ENCODE measurements at regions not wholly inside any gene's neighbourhood (a gene's known extent, or its start where the extent isn't known, plus 50 kb on each side); places are given as distances from the start of the nearest gene placed in this dataset.

GRCh38 chr3:102079809-102080197 lies 230.5 kb downstream of the NFKBIZ start:
- no peak for DNase-seq
- no peaks in the 10 kb centered on the region for H3K36me3 Mint-ChIP-seq (ENCODE audit: unreplicated experiment)
- H3K4me1 Mint-ChIP-seq (ENCODE audit: low read depth, unreplicated experiment): no peaks in the 10 kb centered on the region
- H3K27ac Mint-ChIP-seq (ENCODE audit: unreplicated experiment): no peak overlapping the region
- no peaks in the 10 kb centered on the region for H3K9me3 Mint-ChIP-seq (ENCODE audit: unreplicated experiment)
- no peak overlapping the region for H3K4me3 Mint-ChIP-seq (ENCODE audit: unreplicated experiment)
- TF ChIP-seq, protein P1, sequence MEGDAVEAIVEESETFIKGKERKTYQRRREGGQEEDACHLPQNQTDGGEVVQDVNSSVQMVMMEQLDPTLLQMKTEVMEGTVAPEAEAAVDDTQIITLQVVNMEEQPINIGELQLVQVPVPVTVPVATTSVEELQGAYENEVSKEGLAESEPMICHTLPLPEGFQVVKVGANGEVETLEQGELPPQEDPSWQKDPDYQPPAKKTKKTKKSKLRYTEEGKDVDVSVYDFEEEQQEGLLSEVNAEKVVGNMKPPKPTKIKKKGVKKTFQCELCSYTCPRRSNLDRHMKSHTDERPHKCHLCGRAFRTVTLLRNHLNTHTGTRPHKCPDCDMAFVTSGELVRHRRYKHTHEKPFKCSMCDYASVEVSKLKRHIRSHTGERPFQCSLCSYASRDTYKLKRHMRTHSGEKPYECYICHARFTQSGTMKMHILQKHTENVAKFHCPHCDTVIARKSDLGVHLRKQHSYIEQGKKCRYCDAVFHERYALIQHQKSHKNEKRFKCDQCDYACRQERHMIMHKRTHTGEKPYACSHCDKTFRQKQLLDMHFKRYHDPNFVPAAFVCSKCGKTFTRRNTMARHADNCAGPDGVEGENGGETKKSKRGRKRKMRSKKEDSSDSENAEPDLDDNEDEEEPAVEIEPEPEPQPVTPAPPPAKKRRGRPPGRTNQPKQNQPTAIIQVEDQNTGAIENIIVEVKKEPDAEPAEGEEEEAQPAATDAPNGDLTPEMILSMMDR (IDR thresholded peaks at IDR 0.05; ENCODE audit: partially characterized antibody, unreplicated experiment): no peak
- peaks cover 2% of the 10 kb centered on the region for H3K27me3 Mint-ChIP-seq (ENCODE audit: unreplicated experiment)

DNA sequence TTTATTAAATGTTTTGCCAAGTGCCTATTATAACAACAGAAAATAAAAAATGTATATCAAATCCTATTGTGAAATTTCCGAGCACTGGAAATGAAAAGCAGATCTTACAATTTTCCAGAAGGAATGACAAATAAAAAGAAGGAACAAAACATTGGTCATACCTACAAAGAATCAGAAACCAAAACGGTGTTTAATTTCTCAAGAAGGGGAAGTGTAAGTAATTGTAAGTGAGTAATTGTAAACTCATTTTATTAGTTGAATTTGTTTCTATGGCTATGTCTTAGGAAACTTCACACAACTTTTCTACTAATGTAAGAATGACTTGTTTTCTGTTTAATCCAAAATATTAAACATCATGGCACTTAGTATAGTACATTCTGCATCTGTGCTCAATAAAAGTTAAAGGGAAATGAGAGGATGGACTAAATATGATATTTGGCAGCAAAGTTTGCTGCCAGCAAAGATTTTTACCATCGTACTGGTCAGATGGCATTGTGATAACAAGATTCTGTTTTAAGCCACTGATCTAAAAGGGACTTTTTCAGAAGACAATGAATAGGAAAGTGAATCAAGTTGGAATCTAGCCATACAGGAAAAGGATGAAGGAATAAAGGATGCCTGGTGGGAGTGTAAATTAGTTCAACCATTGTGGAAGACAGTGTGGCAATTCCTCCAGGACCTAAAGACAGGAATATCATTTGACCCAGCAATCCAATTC lies 232.4 kb downstream of the NFKBIZ start:
- no peaks in the 10 kb centered on the region for H3K4me1 Mint-ChIP-seq (ENCODE audit: low read depth, unreplicated experiment)
- H3K36me3 Mint-ChIP-seq (ENCODE audit: unreplicated experiment): no peaks in the 10 kb centered on the region
- no peak overlapping the region for H3K4me3 Mint-ChIP-seq (ENCODE audit: unreplicated experiment)
- no peaks in the 10 kb centered on the region for H3K9me3 Mint-ChIP-seq (ENCODE audit: unreplicated experiment)
- TF ChIP-seq, protein P1 (IDR thresholded peaks at IDR 0.05; ENCODE audit: partially characterized antibody, unreplicated experiment): no peak
- peaks cover 2% of the 10 kb centered on the region for H3K27me3 Mint-ChIP-seq (ENCODE audit: unreplicated experiment)
- DNase-seq: no peak
- H3K27ac Mint-ChIP-seq (ENCODE audit: unreplicated experiment): no peak overlapping the region

- H3K4me1 Mint-ChIP-seq (ENCODE audit: low read depth, unreplicated experiment): no peaks in the 10 kb centered on the region
- H3K27ac Mint-ChIP-seq (ENCODE audit: unreplicated experiment): no peak overlapping the region
- no peaks in the 10 kb centered on the region for H3K36me3 Mint-ChIP-seq (ENCODE audit: unreplicated experiment)
- TF ChIP-seq, protein P1 (IDR thresholded peaks at IDR 0.05; ENCODE audit: partially characterized antibody, unreplicated experiment): no peak
- H3K4me3 Mint-ChIP-seq (ENCODE audit: unreplicated experiment): no peak overlapping the region
- H3K9me3 Mint-ChIP-seq (ENCODE audit: unreplicated experiment): no peaks in the 10 kb centered on the region
- DNase-seq: no peak
- peaks cover 2% of the 10 kb centered on the region for H3K27me3 Mint-ChIP-seq (ENCODE audit: unreplicated experiment)
These were observed 234.2 kb downstream of the NFKBIZ start for GRCh38 chr3:102083473-102083872.

DNA sequence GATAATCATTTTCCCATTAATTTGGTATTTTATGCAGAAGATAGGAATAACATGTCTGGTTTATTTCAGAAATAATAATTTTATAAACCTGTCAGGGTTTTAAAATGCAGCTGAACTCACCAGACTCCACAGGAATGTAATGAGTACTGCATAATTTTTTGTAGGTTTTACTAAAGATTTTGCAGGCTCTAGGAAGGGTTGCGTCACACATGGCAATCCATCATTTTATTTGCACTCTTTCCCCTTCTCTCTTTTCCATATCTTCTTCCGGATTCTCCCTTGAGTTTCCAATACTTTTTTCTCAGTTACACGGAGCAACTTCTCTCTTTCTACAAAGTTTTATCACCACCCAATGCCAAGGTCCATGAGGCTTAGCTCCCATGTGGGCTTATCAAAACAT lies 234.7 kb downstream of the NFKBIZ start:
- no peaks in the 10 kb centered on the region for H3K36me3 Mint-ChIP-seq (ENCODE audit: unreplicated experiment)
- no peak for DNase-seq
- H3K27ac Mint-ChIP-seq (ENCODE audit: unreplicated experiment): no peak overlapping the region
- no peak overlapping the region for H3K4me3 Mint-ChIP-seq (ENCODE audit: unreplicated experiment)
- H3K27me3 Mint-ChIP-seq (ENCODE audit: unreplicated experiment): peaks cover 2% of the 10 kb centered on the region
- TF ChIP-seq, protein P1 (IDR thresholded peaks at IDR 0.05; ENCODE audit: partially characterized antibody, unreplicated experiment): no peak
- H3K9me3 Mint-ChIP-seq (ENCODE audit: unreplicated experiment): no peaks in the 10 kb centered on the region
- no peaks in the 10 kb centered on the region for H3K4me1 Mint-ChIP-seq (ENCODE audit: low read depth, unreplicated experiment)

DNA sequence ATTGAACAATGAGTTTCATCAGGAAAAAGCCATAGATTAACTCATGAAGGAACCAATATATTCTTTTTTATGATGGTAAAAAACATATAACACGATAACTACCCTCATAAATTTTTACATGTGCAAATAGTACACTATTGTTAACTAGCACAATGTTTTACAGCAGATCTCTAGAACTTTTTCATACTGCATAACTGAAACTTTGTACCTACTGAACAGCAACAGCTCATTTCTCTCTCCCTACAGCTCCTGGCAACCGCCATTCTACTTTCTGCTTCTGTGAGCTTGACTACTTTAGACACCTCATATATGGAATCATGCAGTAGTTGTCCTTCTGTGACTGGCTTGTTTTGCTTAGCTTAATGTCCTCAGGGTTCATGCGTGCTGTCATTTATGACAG lies 235.4 kb downstream of the NFKBIZ start:
- no peak overlapping the region for H3K4me3 Mint-ChIP-seq (ENCODE audit: unreplicated experiment)
- TF ChIP-seq, protein P1 (IDR thresholded peaks at IDR 0.05; ENCODE audit: partially characterized antibody, unreplicated experiment): no peak
- H3K27ac Mint-ChIP-seq (ENCODE audit: unreplicated experiment): no peak overlapping the region
- no peaks in the 10 kb centered on the region for H3K36me3 Mint-ChIP-seq (ENCODE audit: unreplicated experiment)
- no peaks in the 10 kb centered on the region for H3K9me3 Mint-ChIP-seq (ENCODE audit: unreplicated experiment)
- no peak for DNase-seq
- peaks cover 2% of the 10 kb centered on the region for H3K27me3 Mint-ChIP-seq (ENCODE audit: unreplicated experiment)
- no peaks in the 10 kb centered on the region for H3K4me1 Mint-ChIP-seq (ENCODE audit: low read depth, unreplicated experiment)
